HCT116 (cell line): ENCODE measurements at regions not wholly inside any gene's neighbourhood (a gene's known extent, or its start where the extent isn't known, plus 50 kb on each side); places are given as distances from the start of the nearest gene placed in this dataset.

Source experiments
- ATAC-seq: fragments of 200-7000 bp; cut with Tn5 transposase; 2 replicates; pipeline ENCODE4 v1.9.1; 2020; ENCODE audit warnings: mild to moderate bottlenecking, moderate library complexity
- BruUV-seq: library from RNA; stranded (reverse); fragments of 400-500 nt; replicated peaks from 2 replicates; lab custom pipeline; 2021; lab: Mats Ljungman, UMichigan
- CTCF ChIA-PET: fragments of 300-600 bp; sonication (Branson Sonifier 250); formaldehyde crosslinking; loops from one replicate; lab custom pipeline; 2021; ENCODE audit warnings: antibody characterized with exemption; lab: Charles Lee
- POLR2A ChIA-PET: fragments of 300-600, 350-600 bp; sonication (Branson Sonifier 250); formaldehyde crosslinking; loops from one replicate; lab custom pipeline; 2021; ENCODE audit warnings: antibody characterized with exemption; lab: Charles Lee
- RAD21 ChIA-PET, 2 experiments: fragments of 300-600 bp; sonication (Branson Sonifier 250); formaldehyde crosslinking; loops; one replicate each; lab custom pipeline; 2023; ENCODE audit warnings: low total read pairs in 2 of 2; ENCODE audit not compliant: uncharacterized antibody in 2 of 2, unreplicated experiment in 2 of 2, low non-redundant PET in 1 of 2; lab: Charles Lee
- DNase-seq: peaks from one replicate; pipeline ENCODE4 v3.0.0-alpha.2; 2010; ENCODE audit warnings: low read depth, low spot score
- H2AFZ ChIP-seq: fragments of 200-600 bp; shearing (Covaris generic), sonication (generic); 2 replicates; pipeline ENCODE4 v1.6.1; 2017; ENCODE audit warnings: low read depth, mixed run types, mixed read lengths, antibody characterized with exemption, low read length; ENCODE audit not compliant: poor library complexity, severe bottlenecking
- H3K27ac ChIP-seq: 2 replicates; pipeline ENCODE4 v1.5.1; 2012; ENCODE audit warnings: low read depth, low read length
- H3K27me3 ChIP-seq: fragments of 200-600 bp; sonication (generic); 2 replicates; pipeline ENCODE4 v1.6.1; 2016; ENCODE audit warnings: mixed run types, low read length, mixed read lengths; ENCODE audit not compliant: insufficient read depth
- H3K36me3 ChIP-seq, 2 experiments: fragments of 200-500 bp in 1 of 2; fragments of 200-600 bp in 1 of 2; sonication (Bioruptor generic) in 1 of 2; sonication (generic) in 1 of 2; 2 replicates each; pipeline versions ENCODE4 v1.5.1 to v1.6.1; 2014 to 2016; ENCODE audit warnings: low read length in 2 of 2, inconsistent platforms in 1 of 2, mixed read lengths in 1 of 2, mixed run types in 1 of 2; ENCODE audit not compliant: insufficient read depth in 2 of 2, control insufficient read depth in 1 of 2
- H3K4me1 ChIP-seq, 2 experiments: fragments of 200-600 bp in 1 of 2; sonication (generic) in 1 of 2; 2 replicates each; pipeline versions ENCODE4 v1.5.1 to v1.6.1; 2012 to 2017; ENCODE audit warnings: low read length in 2 of 2, inconsistent platforms in 1 of 2, mild to moderate bottlenecking in 1 of 2, mixed read lengths in 1 of 2, mixed run types in 1 of 2, moderate library complexity in 1 of 2; ENCODE audit not compliant: insufficient read depth in 2 of 2, control insufficient read depth in 1 of 2
- H3K4me2 ChIP-seq: fragments of 200-600 bp; sonication (generic); 2 replicates; pipeline ENCODE4 v1.6.1; 2017; ENCODE audit warnings: mixed run types, low read length, mixed read lengths
- H3K4me3 ChIP-seq, 2 experiments: fragments of 200-600 bp in 1 of 2; sonication (generic) in 1 of 2; replicated peaks in 1 of 2; 2 replicates each; pipeline ENCODE4 v1.5.1; 2011 to 2016; ENCODE audit warnings: low read length in 2 of 2, control low read depth in 1 of 2, low read depth in 1 of 2, mild to moderate bottlenecking in 1 of 2, mixed read lengths in 1 of 2, mixed run types in 1 of 2
- H3K79me2 ChIP-seq: fragments of 200-600 bp; sonication (generic); 2 replicates; pipeline ENCODE4 v1.6.1; 2017; ENCODE audit warnings: mild to moderate bottlenecking, mixed run types, low read length, moderate library complexity, mixed read lengths; ENCODE audit not compliant: insufficient read depth
- H3K9ac ChIP-seq: fragments of 200-600 bp; sonication (generic); 2 replicates; pipeline ENCODE4 v1.6.1; 2016; ENCODE audit warnings: low read length, mixed read lengths
- H3K9me2 ChIP-seq: fragments of 200-600 bp; sonication (generic), shearing (Covaris generic); 2 replicates; pipeline ENCODE4 v1.6.1; 2017; ENCODE audit warnings: mixed run types, mild to moderate bottlenecking, moderate library complexity; ENCODE audit not compliant: insufficient read depth
- H3K9me3 ChIP-seq, 2 experiments: fragments of 200-500 bp in 1 of 2; fragments of 200-600 bp in 1 of 2; sonication (Bioruptor generic) in 1 of 2; sonication (generic) in 1 of 2; 2 replicates each; pipeline ENCODE4 v1.6.1; 2014 to 2017; ENCODE audit warnings: low read length in 2 of 2, mixed read lengths in 2 of 2, inconsistent platforms in 1 of 2, low read depth in 1 of 2, mild to moderate bottlenecking in 1 of 2, mixed run types in 1 of 2, moderate library complexity in 1 of 2; ENCODE audit not compliant: control insufficient read depth in 1 of 2, insufficient read depth in 1 of 2
- H4K20me1 ChIP-seq: fragments of 200-600 bp; sonication (generic), shearing (Covaris generic); 2 replicates; pipeline ENCODE4 v1.6.1; 2017; ENCODE audit warnings: mixed run types, mild to moderate bottlenecking, moderate library complexity; ENCODE audit not compliant: insufficient read depth
- EGR1 ChIP-seq: IDR thresholded peaks from 2 replicates; pipeline ENCODE4 v1.6.1; 2012; ENCODE audit warnings: low read depth
- EZH2 ChIP-seq: fragments of 200-600 bp; sonication (generic); IDR thresholded peaks from 2 replicates; pipeline ENCODE4 v1.6.1; 2017; ENCODE audit warnings: antibody characterized with exemption, mixed run types
- JUND ChIP-seq: IDR thresholded peaks from 2 replicates; pipeline ENCODE4 v1.6.1; 2012
- TCF7L2 ChIP-seq: IDR thresholded peaks from 2 replicates; pipeline ENCODE4 v1.7.0; 2011; ENCODE audit warnings: borderline replicate concordance, inconsistent platforms; ENCODE audit not compliant: insufficient read depth, insufficient read length; ENCODE audit errors: extremely low read depth
- intact Hi-C: fragments of 100-400 bp; cut with micrococcal nuclease; formaldehyde crosslinking; loops from 2 replicates; pipeline ENCODE4 v1.10.0; 2022
- TF ChIP-seq, protein P1 (sequence below): IDR thresholded peaks from 2 replicates; pipeline ENCODE4 v1.6.1; 2011; ENCODE audit warnings: mild to moderate bottlenecking, low read length, moderate library complexity; ENCODE audit not compliant: insufficient replicate concordance; ENCODE audit errors: extremely low read depth

DNA sequence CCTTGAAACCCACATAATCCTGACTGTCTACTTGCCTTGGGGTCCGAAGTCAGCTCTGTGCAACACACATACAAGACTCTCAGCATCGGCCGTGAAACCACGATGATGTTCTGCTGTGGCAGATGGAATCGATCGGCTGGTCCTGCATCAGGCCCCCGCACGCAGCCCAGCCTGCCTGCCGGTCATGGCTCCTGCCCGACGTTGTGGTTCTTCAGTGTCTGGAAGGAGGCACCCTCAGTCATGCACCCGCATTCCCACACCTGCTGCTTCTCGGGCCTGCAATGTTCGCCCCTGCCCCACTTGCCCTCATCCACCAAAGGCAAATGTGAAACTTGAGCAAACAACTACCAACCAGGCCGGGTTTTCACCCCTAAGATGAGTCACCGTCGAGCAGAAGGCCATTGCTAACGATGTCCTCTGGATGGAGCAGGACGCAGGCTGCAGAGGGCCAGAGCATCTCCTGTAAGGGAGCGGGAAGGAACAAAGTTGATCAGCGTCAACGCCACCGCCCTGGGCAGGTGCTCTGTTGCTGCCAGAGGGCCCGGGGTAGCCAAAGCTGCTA, 128.9 kb upstream of the PDE10A start:
- Histone ChIP-seq H3K27ac (no peak overlapping the region), H3K9me2 (no peaks in the 10 kb centered on the region), H3K36me3 (no peaks in the 10 kb centered on the region), H3K79me2 (no peaks in the 10 kb centered on the region), H4K20me1 (no peaks in the 10 kb centered on the region), H3K9ac (no peak overlapping the region), H3K4me1 (no peaks in the 10 kb centered on the region), H3K9me3 (peaks cover 0 to 4% of the 10 kb centered on the region in 2 experiments; a peak in 1 of 4 replicates)
- CTCF ChIA-PET = no interaction called here
- intact Hi-C loops = no loop called here
- DNase-seq (no peak), ATAC-seq (no peak)
- RAD21 ChIA-PET = no interaction called here
- TF ChIP-seq JUND = no peak
- TF ChIP-seq TCF7L2 = no peak
- TF ChIP-seq, protein P1, sequence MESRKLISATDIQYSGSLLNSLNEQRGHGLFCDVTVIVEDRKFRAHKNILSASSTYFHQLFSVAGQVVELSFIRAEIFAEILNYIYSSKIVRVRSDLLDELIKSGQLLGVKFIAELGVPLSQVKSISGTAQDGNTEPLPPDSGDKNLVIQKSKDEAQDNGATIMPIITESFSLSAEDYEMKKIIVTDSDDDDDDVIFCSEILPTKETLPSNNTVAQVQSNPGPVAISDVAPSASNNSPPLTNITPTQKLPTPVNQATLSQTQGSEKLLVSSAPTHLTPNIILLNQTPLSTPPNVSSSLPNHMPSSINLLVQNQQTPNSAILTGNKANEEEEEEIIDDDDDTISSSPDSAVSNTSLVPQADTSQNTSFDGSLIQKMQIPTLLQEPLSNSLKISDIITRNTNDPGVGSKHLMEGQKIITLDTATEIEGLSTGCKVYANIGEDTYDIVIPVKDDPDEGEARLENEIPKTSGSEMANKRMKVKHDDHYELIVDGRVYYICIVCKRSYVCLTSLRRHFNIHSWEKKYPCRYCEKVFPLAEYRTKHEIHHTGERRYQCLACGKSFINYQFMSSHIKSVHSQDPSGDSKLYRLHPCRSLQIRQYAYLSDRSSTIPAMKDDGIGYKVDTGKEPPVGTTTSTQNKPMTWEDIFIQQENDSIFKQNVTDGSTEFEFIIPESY = no peak
- TF ChIP-seq, all 23 proteins: peak for 0
- POLR2A ChIA-PET = no interaction called here
- H2AFZ ChIP-seq = no peak overlapping the region
- no peak overlapping the region for H3K4me3 ChIP-seq
- H3K4me2 ChIP-seq = no peak overlapping the region
- no peaks in the 10 kb centered on the region for H3K27me3 ChIP-seq
- no TSS peak for BruUV-seq

DNA sequence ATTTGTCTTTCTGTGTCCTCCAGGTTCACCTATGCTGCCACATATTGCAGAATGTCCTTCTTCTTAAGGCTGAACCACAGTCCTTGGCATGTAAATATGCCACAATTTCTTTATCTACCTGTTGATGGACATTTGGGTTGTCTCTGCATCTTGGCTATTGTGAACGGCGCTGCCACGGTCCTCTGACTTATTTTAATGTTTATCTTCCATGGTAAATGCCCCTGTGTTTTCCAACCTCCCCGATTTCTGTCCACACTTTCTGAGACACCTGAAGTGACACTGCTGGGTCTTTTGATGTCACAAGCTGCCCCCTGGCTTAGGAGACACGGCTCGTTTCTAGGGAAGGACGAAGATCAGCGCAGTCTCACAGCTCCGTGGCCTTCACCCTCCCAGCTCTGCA, 128.3 kb upstream of the PDE10A start:
- H3K4me3 ChIP-seq = no peak overlapping the region
- no peak for ATAC-seq
- BruUV-seq = no TSS peak
- DNase-seq = no peak
- CTCF ChIA-PET = no interaction called here
- H4K20me1 ChIP-seq = no peaks in the 10 kb centered on the region
- no peaks in the 10 kb centered on the region for H3K27me3 ChIP-seq
- no peaks in the 10 kb centered on the region for H3K9me2 ChIP-seq
- TF ChIP-seq EZH2 = no peak
- TF ChIP-seq EGR1 = no peak
- no peak overlapping the region for H2AFZ ChIP-seq
- intact Hi-C loops = no loop called here
- no peaks in the 10 kb centered on the region for H3K36me3 ChIP-seq
- H3K79me2 ChIP-seq = no peaks in the 10 kb centered on the region
- POLR2A ChIA-PET = no interaction called here
- H3K9ac ChIP-seq = no peak overlapping the region
- H3K9me3 ChIP-seq = peaks cover 0 to 4% of the 10 kb centered on the region in 2 experiments; a peak in 1 of 4 replicates
- H3K4me2 ChIP-seq = no peak overlapping the region
- H3K4me1 ChIP-seq = no peaks in the 10 kb centered on the region
- RAD21 ChIA-PET = no interaction called here
- no peak overlapping the region for H3K27ac ChIP-seq
